ENCODE measurements at regions not wholly inside any gene's neighbourhood (a gene's known extent, or its start where the extent isn't known, plus 50 kb on each side); places are given as distances from the start of the nearest gene placed in this dataset.

DNA sequence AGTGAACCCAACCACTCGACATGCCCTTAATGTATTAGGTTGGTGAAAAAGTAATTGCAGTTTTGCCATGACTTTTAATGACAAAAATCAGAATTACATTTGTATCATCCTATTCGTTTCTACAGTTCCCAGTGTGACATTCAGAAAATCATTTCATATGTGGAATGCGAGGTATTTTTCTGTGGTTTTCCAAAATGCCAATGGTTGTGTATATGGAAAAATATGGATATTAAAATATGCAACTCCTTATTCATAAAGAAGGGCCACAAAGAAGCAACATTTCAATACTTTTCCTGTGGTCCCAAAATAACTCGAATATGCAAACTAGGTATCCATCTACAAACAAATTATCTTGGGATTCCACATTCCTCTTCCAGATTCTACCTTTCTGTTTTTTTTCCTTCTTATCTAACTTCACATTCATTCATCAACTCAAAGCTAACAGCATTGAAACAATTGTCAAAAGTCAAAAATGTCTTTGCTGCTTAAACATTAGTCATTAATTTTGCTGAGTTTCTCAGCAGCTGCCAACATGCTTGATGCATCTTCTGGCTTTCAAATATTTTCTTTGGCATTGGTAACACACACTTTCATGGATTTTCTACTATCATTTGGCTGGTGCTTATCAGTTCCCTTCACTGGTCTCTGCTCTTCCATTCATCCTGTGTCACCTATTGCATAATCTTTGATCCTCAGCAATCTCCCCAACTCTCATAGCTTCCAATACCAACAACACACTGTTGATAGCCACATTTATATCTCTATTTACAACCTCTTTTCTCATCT lies 1445.4 kb downstream of the EFNB2 start:
- POLR2A ChIA-PET = no interaction called here
- Histone ChIP-seq H3K9me3 (ENCODE audit: low read length) (no peaks in the 10 kb centered on the region), H3K4me3 (ENCODE audit: low read depth, low read length, poor library complexity, severe bottlenecking) (no peak overlapping the region), H3K36me3 (ENCODE audit: insufficient read depth, low read length) (no peaks in the 10 kb centered on the region), H3K4me2 (ENCODE audit: low read length) (no peak overlapping the region), H4K20me1 (ENCODE audit: insufficient read depth, low read length) (no peaks in the 10 kb centered on the region), H3K27ac (ENCODE audit: low read depth, low read length, poor library complexity, severe bottlenecking) (no peak overlapping the region), H3K79me2 (ENCODE audit: insufficient read depth, low read depth, low read length) (no peaks in the 10 kb centered on the region), H2AFZ (ENCODE audit: low read length) (no peak overlapping the region), H3K9me2 (ENCODE audit: insufficient read depth, low read length) (no peaks in the 10 kb centered on the region), H3K4me1 (ENCODE audit: insufficient read depth, low read length, poor library complexity, severe bottlenecking) (no peaks in the 10 kb centered on the region)
- no TSS peak for BruUV-seq (replicated peaks)
- intact Hi-C loops (cut with micrococcal nuclease; ENCODE audit: unreplicated experiment) = no loop called here
- TF ChIP-seq, protein P1, sequence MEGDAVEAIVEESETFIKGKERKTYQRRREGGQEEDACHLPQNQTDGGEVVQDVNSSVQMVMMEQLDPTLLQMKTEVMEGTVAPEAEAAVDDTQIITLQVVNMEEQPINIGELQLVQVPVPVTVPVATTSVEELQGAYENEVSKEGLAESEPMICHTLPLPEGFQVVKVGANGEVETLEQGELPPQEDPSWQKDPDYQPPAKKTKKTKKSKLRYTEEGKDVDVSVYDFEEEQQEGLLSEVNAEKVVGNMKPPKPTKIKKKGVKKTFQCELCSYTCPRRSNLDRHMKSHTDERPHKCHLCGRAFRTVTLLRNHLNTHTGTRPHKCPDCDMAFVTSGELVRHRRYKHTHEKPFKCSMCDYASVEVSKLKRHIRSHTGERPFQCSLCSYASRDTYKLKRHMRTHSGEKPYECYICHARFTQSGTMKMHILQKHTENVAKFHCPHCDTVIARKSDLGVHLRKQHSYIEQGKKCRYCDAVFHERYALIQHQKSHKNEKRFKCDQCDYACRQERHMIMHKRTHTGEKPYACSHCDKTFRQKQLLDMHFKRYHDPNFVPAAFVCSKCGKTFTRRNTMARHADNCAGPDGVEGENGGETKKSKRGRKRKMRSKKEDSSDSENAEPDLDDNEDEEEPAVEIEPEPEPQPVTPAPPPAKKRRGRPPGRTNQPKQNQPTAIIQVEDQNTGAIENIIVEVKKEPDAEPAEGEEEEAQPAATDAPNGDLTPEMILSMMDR (conservative IDR thresholded peaks at IDR 0.05; ENCODE audit: low read length) = no peak
- TF ChIP-seq EZH2phosphoT487 (IDR thresholded peaks at IDR 0.05; ENCODE audit: borderline replicate concordance, low read depth, low read length) = no peak
- CTCF ChIA-PET (ENCODE audit: unreplicated experiment) = no interaction called here
- DNase-seq (ENCODE audit: low spot score) = no peak

DNA sequence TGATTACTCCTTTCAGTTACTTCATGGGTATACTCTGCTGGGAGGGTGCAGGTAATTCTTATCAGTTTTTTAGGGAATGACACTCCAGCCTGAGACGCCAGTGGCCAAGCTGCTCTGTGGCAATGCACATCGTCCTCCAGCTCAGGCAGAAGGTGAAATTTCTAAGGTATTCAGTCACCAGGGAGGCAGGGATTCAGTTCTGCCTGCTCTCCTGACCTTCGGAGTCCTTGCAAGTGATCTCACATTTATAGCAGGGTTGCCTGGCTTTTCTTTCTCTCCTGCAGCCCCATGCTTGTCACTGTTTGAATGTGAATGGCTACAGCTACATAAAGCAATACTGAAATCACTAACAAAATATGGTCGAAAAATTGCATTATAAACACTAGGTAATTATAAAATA lies 1447.5 kb downstream of the EFNB2 start:
- no peak for TF ChIP-seq EZH2phosphoT487 (IDR thresholded peaks at IDR 0.05; ENCODE audit: borderline replicate concordance, low read depth, low read length)
- TF ChIP-seq, protein P1 (conservative IDR thresholded peaks at IDR 0.05; ENCODE audit: low read length) = no peak
- Histone ChIP-seq H3K27ac (ENCODE audit: low read depth, low read length, poor library complexity, severe bottlenecking) (no peak overlapping the region), H3K36me3 (ENCODE audit: insufficient read depth, low read length) (no peaks in the 10 kb centered on the region), H2AFZ (ENCODE audit: low read length) (no peak overlapping the region), H3K79me2 (ENCODE audit: insufficient read depth, low read depth, low read length) (no peaks in the 10 kb centered on the region), H3K9me2 (ENCODE audit: insufficient read depth, low read length) (no peaks in the 10 kb centered on the region), H4K20me1 (ENCODE audit: insufficient read depth, low read length) (no peaks in the 10 kb centered on the region), H3K4me2 (ENCODE audit: low read length) (no peak overlapping the region), H3K4me1 (ENCODE audit: insufficient read depth, low read length, poor library complexity, severe bottlenecking) (no peaks in the 10 kb centered on the region), H3K4me3 (ENCODE audit: low read depth, low read length, poor library complexity, severe bottlenecking) (no peak overlapping the region), H3K9me3 (ENCODE audit: low read length) (no peaks in the 10 kb centered on the region)
- BruUV-seq (replicated peaks) = no TSS peak
- DNase-seq (ENCODE audit: low spot score) = no peak
- POLR2A ChIA-PET = no interaction called here
- CTCF ChIA-PET (ENCODE audit: unreplicated experiment) = no interaction called here
- intact Hi-C loops (cut with micrococcal nuclease; ENCODE audit: unreplicated experiment) = no loop called here

DNA sequence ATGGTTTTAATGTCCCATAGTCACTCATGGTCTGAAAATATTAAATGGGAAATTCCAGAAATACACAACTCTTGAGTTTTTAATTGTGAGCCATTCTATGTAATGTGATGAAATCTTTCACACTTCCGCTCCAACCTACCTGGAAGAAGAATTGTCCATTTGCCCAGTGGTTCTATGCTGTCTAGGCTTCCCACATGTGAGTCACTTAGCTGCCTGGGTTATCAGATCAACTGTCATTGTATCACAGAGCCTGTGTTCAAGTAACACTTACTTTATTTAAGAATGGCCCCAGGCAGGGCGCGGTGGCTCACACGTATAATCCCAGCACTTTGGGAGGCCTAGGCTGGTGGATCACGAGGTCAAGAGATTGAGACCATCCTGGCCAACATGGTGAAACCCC lies 1450.5 kb downstream of the EFNB2 start:
- Histone ChIP-seq H3K9me3 (ENCODE audit: low read length) (no peaks in the 10 kb centered on the region), H4K20me1 (ENCODE audit: insufficient read depth, low read length) (no peaks in the 10 kb centered on the region), H3K4me3 (ENCODE audit: low read depth, low read length, poor library complexity, severe bottlenecking) (no peak overlapping the region), H3K79me2 (ENCODE audit: insufficient read depth, low read depth, low read length) (no peaks in the 10 kb centered on the region), H3K4me2 (ENCODE audit: low read length) (no peak overlapping the region), H3K27ac (ENCODE audit: low read depth, low read length, poor library complexity, severe bottlenecking) (no peak overlapping the region), H2AFZ (ENCODE audit: low read length) (no peak overlapping the region), H3K4me1 (ENCODE audit: insufficient read depth, low read length, poor library complexity, severe bottlenecking) (no peaks in the 10 kb centered on the region), H3K9me2 (ENCODE audit: insufficient read depth, low read length) (no peaks in the 10 kb centered on the region), H3K36me3 (ENCODE audit: insufficient read depth, low read length) (no peaks in the 10 kb centered on the region)
- BruUV-seq (replicated peaks) = no TSS peak
- intact Hi-C loops (cut with micrococcal nuclease; ENCODE audit: unreplicated experiment) = no loop called here
- ChIA-PET CTCF (ENCODE audit: unreplicated experiment) (no interaction called here), POLR2A (interaction anchor here (0.7 kb wide), 1 partner anchor 1387 kb away, joined by 6 read pairs; no protein-coding TSS in a partner anchor)
- no peak for TF ChIP-seq EZH2phosphoT487 (IDR thresholded peaks at IDR 0.05; ENCODE audit: borderline replicate concordance, low read depth, low read length)
- TF ChIP-seq, protein P1 (conservative IDR thresholded peaks at IDR 0.05; ENCODE audit: low read length) = no peak
- DNase-seq (ENCODE audit: low spot score) = no peak

Data from OCI-LY7 (cell line).